Esophagus muscularis mucosa (tissue), 4 donors: ENCODE measurements at regions not wholly inside any gene's neighbourhood (a gene's known extent, or its start where the extent isn't known, plus 50 kb on each side); places are given as distances from the start of the nearest gene placed in this dataset.
A peak's percentile ranks its signal among the peaks of the same experiment; 100 is the strongest.

ENCODE experiments used
- EP300 ChIP-seq: sonication (generic); formaldehyde crosslinking; IDR thresholded peaks from one replicate; pipeline ENCODE4 v1.6.1; 2017; ENCODE audit warnings: antibody characterized with exemption
- POLR2A ChIP-seq: fragments of 450-650 bp; IDR thresholded peaks from one replicate; pipeline ENCODE4 v1.6.1; 2017; ENCODE audit warnings: antibody characterized with exemption, moderate library complexity, mild to moderate bottlenecking, low read depth
- POLR2AphosphoS5 ChIP-seq, 2 donors: sonication (generic); formaldehyde crosslinking; IDR thresholded peaks; one replicate each; pipeline ENCODE4 v1.6.1; 2017; ENCODE audit warnings: antibody characterized with exemption in 2 of 2
- TF ChIP-seq, protein P1 (sequence below), 3 experiments: fragments of 200-600 bp in 2 of 3; fragments of 450-650 bp in 1 of 3; sonication (generic) in 2 of 3; IDR thresholded peaks; one replicate each; pipeline ENCODE4 v1.5.1; 2017 to 2019; ENCODE audit warnings: antibody characterized with exemption in 3 of 3, mild to moderate bottlenecking in 2 of 3, moderate library complexity in 1 of 3

DNA sequence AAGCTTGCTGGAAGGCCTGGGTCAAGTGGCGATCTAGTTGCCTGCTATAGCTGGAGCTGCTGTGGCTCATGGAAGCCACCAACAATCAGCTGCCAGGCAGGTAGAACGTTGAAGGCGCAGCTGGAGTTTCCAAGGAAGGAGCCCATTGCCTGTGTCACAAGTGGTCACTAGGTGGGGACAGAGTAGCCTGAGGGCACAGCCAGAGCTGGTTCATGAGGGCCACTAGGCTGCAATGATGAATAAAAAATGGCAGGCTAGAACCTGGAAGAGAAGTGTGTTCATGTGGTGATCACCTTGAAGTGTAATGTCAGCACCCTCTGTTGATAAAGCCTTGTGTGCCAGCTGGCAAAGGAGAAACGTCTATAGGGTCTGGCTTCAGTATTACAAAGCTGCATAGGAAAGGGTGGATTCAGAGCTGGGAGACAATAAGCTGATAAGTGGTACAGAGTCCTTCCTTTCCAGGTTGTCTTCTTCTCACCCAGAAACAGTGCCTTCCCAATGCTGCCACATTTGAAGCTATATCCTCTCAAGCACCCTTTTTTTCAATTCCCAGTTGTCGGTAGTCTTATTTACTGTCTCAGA lies 165.8 kb downstream of the EMP1 start:
- TF ChIP-seq, protein P1, sequence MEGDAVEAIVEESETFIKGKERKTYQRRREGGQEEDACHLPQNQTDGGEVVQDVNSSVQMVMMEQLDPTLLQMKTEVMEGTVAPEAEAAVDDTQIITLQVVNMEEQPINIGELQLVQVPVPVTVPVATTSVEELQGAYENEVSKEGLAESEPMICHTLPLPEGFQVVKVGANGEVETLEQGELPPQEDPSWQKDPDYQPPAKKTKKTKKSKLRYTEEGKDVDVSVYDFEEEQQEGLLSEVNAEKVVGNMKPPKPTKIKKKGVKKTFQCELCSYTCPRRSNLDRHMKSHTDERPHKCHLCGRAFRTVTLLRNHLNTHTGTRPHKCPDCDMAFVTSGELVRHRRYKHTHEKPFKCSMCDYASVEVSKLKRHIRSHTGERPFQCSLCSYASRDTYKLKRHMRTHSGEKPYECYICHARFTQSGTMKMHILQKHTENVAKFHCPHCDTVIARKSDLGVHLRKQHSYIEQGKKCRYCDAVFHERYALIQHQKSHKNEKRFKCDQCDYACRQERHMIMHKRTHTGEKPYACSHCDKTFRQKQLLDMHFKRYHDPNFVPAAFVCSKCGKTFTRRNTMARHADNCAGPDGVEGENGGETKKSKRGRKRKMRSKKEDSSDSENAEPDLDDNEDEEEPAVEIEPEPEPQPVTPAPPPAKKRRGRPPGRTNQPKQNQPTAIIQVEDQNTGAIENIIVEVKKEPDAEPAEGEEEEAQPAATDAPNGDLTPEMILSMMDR (IDR thresholded peaks at IDR 0.05), result peak; percentile 58 to 79 (median 65)
- no peak for TF ChIP-seq POLR2AphosphoS5 (IDR thresholded peaks at IDR 0.05)
- no peak for TF ChIP-seq POLR2A
- TF ChIP-seq EP300, result no peak
